Upper lobe of left lung (tissue), 6 donors: ENCODE measurements at regions not wholly inside any gene's neighbourhood (a gene's known extent, or its start where the extent isn't known, plus 50 kb on each side); places are given as distances from the start of the nearest gene placed in this dataset.

Experiments used
- ATAC-seq, 2 donors: fragments of 200-7000 bp; cut with Tn5 transposase; one replicate each; pipeline ENCODE4 v1.9.1; 2022; ENCODE audit warnings: mild to moderate bottlenecking in 2 of 2, moderate library complexity in 2 of 2; ENCODE audit not compliant: low FRiP score in 2 of 2
- DNase-seq, 2 donors: peaks; one replicate each; pipeline ENCODE4 v3.0.0-alpha.2; 2019 to 2020
- H3K27ac ChIP-seq, 4 donors: fragments of 200-600 bp; sonication (generic); one replicate each; pipeline ENCODE4 v1.5.1; 2016 to 2019
- H3K27me3 ChIP-seq, 4 donors: fragments of 200-600 bp; sonication (generic); one replicate each; pipeline ENCODE4 v1.5.1; 2017 to 2019
- H3K36me3 ChIP-seq, 4 donors: fragments of 200-600 bp; sonication (generic); one replicate each; pipeline ENCODE4 v1.5.1; 2016 to 2019
- H3K4me1 ChIP-seq, 4 donors: fragments of 200-600 bp; sonication (generic); one replicate each; pipeline ENCODE4 v1.5.1; 2018 to 2019
- H3K4me3 ChIP-seq, 4 donors: fragments of 200-600 bp; sonication (generic); one replicate each; pipeline ENCODE4 v1.5.1; 2017 to 2019; ENCODE audit warnings: mild to moderate bottlenecking in 2 of 4, moderate library complexity in 1 of 4
- H3K9me3 ChIP-seq, 4 donors: fragments of 200-600 bp; sonication (generic); one replicate each; pipeline ENCODE4 v1.5.1; 2018 to 2019
- CTCF ChIP-seq, 6 experiments: fragments of 450-650 bp in 4 of 6; fragments of 200-600 bp in 2 of 6; sonication (generic) in 2 of 6; IDR thresholded peaks; one replicate each; pipeline ENCODE4 v1.5.1; 2016 to 2019; ENCODE audit warnings: antibody characterized with exemption in 6 of 6
- EP300 ChIP-seq, 4 donors: sonication (generic); formaldehyde crosslinking; IDR thresholded peaks; one replicate each; pipeline ENCODE4 v1.5.1; 2017; ENCODE audit warnings: antibody characterized with exemption in 4 of 4, control low read depth in 2 of 4
- POLR2A ChIP-seq, 4 donors: fragments of 450-650 bp; IDR thresholded peaks; one replicate each; pipeline ENCODE4 v1.5.1; 2016 to 2017; ENCODE audit warnings: antibody characterized with exemption in 4 of 4, mild to moderate bottlenecking in 2 of 4
- POLR2AphosphoS5 ChIP-seq, 2 donors: sonication (generic); formaldehyde crosslinking; IDR thresholded peaks; one replicate each; pipeline ENCODE4 v1.5.1; 2017; ENCODE audit warnings: antibody characterized with exemption in 2 of 2
- WGBS, 2 donors: methylation state at CpG; one replicate each; pipeline ENCODE4 v1.1.5; 2017 to 2018; 5-methylcytosine and 5-hydroxymethylcytosine counted together
- donor health status: DM: no; HTN: no; CAD: no; lungs with moderate emphysema.
- donor health status: DM: no; HTN: yes; CAD: no; lungs with severe emphysema.

GRCh38 chr12:43094886-43095575 lies 457.0 kb downstream of the ADAMTS20 start:
- Histone ChIP-seq H3K27ac (no peak overlapping the region), H3K9me3 (no peaks in the 10 kb centered on the region), H3K36me3 (no peaks in the 10 kb centered on the region), H3K27me3 (no peaks in the 10 kb centered on the region), H3K4me1 (no peaks in the 10 kb centered on the region), H3K4me3 (no peak overlapping the region)
- DNase-seq (no peak), ATAC-seq (no peak)
- no peak for TF ChIP-seq POLR2A (IDR thresholded peaks at IDR 0.05)
- TF ChIP-seq POLR2AphosphoS5 (IDR thresholded peaks at IDR 0.05) = no peak
- no peak for TF ChIP-seq EP300 (IDR thresholded peaks at IDR 0.05)
- no peak for TF ChIP-seq CTCF (IDR thresholded peaks at IDR 0.05)
- 58 to 59% methylated on average over 2 of the region's 2 CpGs for WGBS, 2 donors

- 94% methylated on average over 2 of the region's 2 CpGs for WGBS, 2 donors
- Histone ChIP-seq H3K9me3 (no peaks in the 10 kb centered on the region), H3K4me1 (no peaks in the 10 kb centered on the region), H3K27ac (no peak overlapping the region), H3K36me3 (no peaks in the 10 kb centered on the region), H3K4me3 (no peak overlapping the region), H3K27me3 (no peaks in the 10 kb centered on the region)
- no peak for TF ChIP-seq CTCF (IDR thresholded peaks at IDR 0.05)
- ATAC-seq (no peak), DNase-seq (no peak)
These were observed 461.0 kb downstream of the ADAMTS20 start for GRCh38 chr12:43090981-43091380.

- Histone ChIP-seq H3K36me3 (no peaks in the 10 kb centered on the region), H3K27ac (no peak overlapping the region), H3K9me3 (peaks cover 0 to 12% (median 7%) of the 10 kb centered on the region in 4 donors), H3K4me3 (no peak overlapping the region), H3K4me1 (no peaks in the 10 kb centered on the region), H3K27me3 (no peaks in the 10 kb centered on the region)
- TF ChIP-seq POLR2AphosphoS5 (IDR thresholded peaks at IDR 0.05) (no peak), POLR2A (IDR thresholded peaks at IDR 0.05) (no peak), EP300 (IDR thresholded peaks at IDR 0.05) (no peak), CTCF (IDR thresholded peaks at IDR 0.05) (no peak)
- 85 to 93% methylated on average over 3 of the region's 3 CpGs for WGBS, 2 donors
- ATAC-seq (no peak), DNase-seq (no peak)
These were observed 464.6 kb downstream of the ADAMTS20 start for GRCh38 chr12:43087195-43088091.

- H3K4me3 ChIP-seq = no peak overlapping the region
- H3K9me3 ChIP-seq = no peaks in the 10 kb centered on the region
- no peaks in the 10 kb centered on the region for H3K36me3 ChIP-seq
- DNase-seq (no peak), ATAC-seq (no peak)
- TF ChIP-seq POLR2A (IDR thresholded peaks at IDR 0.05) (no peak), POLR2AphosphoS5 (IDR thresholded peaks at IDR 0.05) (no peak), CTCF (IDR thresholded peaks at IDR 0.05) (no peak), EP300 (IDR thresholded peaks at IDR 0.05) (no peak)
- no peak overlapping the region for H3K27ac ChIP-seq
- H3K27me3 ChIP-seq = no peaks in the 10 kb centered on the region
- no peaks in the 10 kb centered on the region for H3K4me1 ChIP-seq
These were observed 472.5 kb downstream of the ADAMTS20 start for GRCh38 chr12:43079476-43079875.
